ENCODE measurements at regions not wholly inside any gene's neighbourhood (a gene's known extent, or its start where the extent isn't known, plus 50 kb on each side); places are given as distances from the start of the nearest gene placed in this dataset.
"Not testable (repeated sequence)": the region's sequence is repeated elsewhere in the genome, so short reads cannot be mapped to it uniquely, and the experiment has no call there.

- DNase-seq, result no peak
Measured at GRCh38 chr1:81738875-81739274, 61.9 kb upstream of the ADGRL2 start.

- DNase-seq, result no peak
Measured at GRCh38 chr1:81733480-81733879, 67.3 kb upstream of the ADGRL2 start.

DNA sequence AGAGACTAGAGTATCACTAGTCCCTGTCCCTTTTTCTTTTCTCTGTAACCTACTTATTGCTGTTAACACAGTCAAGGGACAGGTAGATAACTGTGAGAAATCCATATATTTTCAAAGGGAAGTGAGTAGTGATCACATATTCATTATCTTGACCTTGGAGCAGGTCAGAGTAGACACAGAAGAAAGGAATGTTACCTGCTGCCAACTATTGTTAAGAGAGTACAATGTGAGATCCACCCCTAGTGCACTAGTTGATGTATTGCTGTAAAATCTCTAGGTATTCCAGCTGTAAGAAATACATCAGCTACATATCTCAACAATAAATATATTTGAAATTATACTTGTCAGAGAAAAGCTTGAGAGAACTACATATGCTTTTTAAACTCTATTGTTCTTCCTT is 68.7 kb upstream of the ADGRL2 start:
- no peak for DNase-seq

- DNase-seq, result no peak
Measured at GRCh38 chr1:81730881-81731280, 69.9 kb upstream of the ADGRL2 start.

DNA sequence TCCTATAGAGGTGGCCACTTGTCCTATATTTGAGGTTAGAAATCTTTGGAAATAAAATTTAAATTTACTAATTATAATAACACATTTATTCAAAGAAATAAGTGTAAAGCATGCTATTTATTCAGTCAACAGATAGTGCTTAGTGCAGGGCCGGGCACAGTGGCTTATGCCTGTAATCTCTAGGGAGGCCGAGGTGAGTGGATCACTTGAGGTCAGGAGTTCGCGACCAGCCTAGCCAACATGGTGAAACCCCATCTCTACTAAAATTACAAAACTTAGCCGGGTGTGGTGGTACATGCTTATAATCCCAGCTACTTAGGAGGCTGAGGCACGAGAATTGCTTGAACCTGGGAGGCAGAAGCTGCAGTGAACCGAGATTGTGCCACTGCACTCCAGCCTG is 70.4 kb upstream of the ADGRL2 start:
- not testable (repeated sequence) for DNase-seq

DNA sequence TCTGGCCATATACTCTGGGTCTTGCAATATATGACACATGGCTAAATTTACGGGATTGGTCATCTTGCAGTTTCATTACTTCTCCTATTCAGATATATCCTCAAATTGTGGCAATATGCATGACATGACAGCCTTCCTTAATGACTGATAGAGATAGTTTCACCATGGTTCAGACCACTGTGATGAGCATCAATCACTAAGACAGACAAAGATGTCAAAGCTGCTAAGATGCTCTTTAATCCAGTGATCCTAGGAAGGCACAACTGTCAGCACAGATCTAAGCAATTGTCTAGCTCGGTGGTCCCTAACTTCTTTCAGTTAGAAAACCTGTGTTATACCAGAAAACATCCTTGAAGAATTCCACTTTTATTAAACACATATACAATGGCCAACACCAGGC is 70.9 kb upstream of the ADGRL2 start:
- DNase-seq, result no peak

GRCh38 chr1:81729239-81729638 is 71.5 kb upstream of the ADGRL2 start:
- DNase-seq, result no peak

DNA sequence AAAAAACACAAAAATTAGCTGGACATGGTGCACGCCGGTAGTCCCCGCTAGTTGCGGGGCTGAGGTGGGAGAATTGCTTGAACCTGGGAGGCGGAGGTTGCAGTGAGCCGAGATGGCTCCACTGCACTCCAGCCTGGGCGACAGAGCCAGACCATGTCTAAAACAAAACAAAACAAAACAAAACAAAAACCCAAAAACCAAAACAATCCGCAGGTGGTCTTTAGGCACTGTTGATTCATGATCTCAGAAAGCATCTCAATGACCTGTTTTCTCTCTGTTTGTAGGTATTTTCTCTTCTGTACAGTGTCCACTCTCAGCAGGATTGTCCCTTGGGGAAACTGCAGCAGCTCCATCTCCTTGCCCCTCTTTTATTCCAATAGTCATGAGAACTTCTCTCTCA is 74.9 kb upstream of the ADGRL2 start:
- no peak for DNase-seq

DNA sequence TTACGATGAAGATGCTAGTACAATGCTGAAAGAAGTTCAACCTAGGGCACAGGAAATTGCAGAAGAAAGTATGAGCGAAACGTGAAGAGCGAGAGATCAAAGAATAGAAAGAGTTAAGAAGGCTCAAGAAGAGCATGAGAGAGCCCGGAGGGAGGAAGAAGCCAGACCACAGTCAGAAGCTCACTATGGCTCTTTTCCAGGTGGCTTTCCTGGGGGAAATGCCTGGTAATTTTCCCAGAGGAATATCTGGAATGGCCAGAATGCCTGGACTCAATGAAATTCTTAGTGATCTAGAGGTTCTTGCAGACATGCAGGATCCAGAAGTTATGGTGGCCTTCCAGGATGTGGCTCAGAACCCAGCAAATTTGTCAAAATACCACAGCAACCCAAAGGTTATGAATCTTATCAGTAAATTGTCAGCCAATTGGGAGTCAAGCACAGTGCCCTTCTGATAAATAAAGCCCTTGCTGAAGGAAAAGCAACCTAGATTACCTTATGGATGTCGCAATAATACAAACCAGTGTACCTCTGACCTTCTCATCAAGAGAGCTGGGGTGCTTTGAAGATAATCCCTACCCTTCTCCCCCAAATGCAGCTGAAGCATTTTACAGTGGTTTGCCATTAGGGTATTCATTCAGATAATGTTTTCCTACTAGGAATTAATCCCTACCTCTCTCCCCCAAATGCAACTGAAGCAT is 78.0 kb upstream of the ADGRL2 start:
- DNase-seq, result not testable (repeated sequence)

- DNase-seq, result not testable (repeated sequence)
Measured at GRCh38 chr1:81720256-81720655, 80.5 kb upstream of the ADGRL2 start.

DNA sequence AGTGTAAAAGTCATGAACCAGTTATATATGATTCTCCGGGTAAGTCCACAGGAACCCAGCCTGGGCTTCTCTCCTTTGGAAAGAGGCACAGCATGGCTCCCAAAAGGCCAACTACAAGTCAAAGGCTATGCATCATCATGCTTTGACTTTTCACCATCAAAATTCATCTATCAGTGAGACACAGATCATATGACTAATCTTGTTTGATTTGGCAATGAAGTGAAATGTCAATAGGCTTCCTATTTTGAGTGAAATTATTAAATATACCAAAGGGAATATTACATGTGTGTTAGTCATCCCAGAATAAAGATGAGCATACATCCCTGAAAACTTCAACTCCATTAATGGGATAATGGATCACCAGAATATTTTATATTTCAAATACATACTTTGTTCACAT is 83.5 kb upstream of the ADGRL2 start:
- DNase-seq, result no peak

GRCh38 chr1:81715391-81715790 is 85.3 kb upstream of the ADGRL2 start:
- DNase-seq, result no peak

DNA sequence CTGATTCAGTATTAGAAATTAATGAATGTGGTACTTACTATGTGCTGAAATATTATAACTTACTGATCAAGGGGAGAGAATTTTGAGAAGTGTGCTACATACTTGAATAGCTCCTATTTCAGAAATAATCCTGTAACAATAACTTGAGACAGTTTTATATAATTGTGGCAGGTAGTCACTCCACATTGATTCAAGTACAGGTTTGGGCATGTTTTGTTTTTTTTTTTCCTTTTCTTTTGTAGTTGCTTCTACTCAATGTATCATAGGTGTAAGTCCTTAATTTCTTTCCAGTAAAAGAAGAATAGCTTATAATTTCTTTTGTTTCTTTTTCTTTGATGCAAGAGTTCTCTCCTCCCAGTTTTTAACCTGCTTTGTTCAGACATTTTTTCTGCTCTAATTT is 86.1 kb upstream of the ADGRL2 start:
- no peak for DNase-seq

DNA sequence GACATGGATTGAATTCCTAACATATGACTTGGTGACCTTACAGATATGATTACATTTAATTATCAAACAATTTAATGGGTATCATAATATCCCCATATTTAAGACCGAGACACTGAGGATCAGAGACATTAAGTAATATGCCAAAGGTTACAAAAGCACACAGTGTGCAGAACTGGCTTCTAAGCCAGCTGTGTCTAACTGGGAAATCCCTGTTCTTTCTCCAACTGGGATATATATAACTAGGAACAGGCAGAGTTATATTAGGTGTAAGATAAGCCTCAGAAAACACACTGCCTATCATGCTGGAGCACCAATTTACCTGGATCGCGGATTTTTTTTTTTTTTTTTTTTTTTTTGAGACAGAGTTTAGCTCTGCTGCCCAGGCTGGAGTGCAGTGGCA is 88.3 kb upstream of the ADGRL2 start:
- no peak for DNase-seq

- DNase-seq, result no peak
Measured at GRCh38 chr1:81710857-81711256, 89.9 kb upstream of the ADGRL2 start.

- no peak for DNase-seq
Measured at GRCh38 chr1:81708250-81708649, 92.5 kb upstream of the ADGRL2 start.

- no peak for DNase-seq
Measured at GRCh38 chr1:81706650-81707435, 93.9 kb upstream of the ADGRL2 start.

DNA sequence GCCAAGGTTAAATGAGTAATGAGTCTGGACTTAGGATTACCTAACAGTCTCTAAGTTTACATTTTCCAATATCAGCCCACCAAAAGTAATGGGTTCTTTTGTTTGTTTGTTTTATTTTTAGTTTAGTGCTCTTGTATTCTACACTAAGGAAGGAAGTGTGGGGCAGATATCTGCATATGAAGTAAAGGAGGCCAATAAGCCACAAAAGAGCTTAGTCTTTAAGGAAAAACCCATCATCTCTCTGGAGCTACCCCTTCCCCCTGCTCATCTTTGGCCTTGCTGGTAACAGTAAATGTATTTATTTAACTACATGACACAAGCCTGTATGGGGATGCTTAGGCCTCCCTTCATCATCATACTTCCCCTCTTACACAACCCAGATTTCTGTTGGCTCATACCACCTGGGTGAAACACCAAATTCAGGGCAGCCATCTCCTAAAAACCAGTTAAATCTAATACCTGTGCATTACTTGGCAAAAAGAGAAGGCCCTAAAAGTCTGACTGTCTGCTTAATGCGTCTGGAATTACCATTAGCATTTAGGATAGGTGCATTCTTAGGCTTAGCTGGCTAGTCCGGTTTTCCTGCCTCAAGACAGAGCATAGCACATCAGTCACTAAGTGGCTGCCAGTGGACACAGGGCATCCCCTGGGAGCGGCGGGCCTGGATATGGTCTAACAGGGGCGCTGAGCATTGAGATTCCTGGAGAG is 96.8 kb upstream of the ADGRL2 start:
- no peak for DNase-seq

- DNase-seq, result no peak
Measured at GRCh38 chr1:81703391-81703755, 97.4 kb upstream of the ADGRL2 start.

- DNase-seq, result no peak
Measured at GRCh38 chr1:81702903-81703302, 97.8 kb upstream of the ADGRL2 start.

GRCh38 chr1:81702079-81702715 is 98.5 kb upstream of the ADGRL2 start:
- DNase-seq, result no peak

GRCh38 chr1:81700728-81701470 is 99.8 kb upstream of the ADGRL2 start:
- no peak for DNase-seq

DNA sequence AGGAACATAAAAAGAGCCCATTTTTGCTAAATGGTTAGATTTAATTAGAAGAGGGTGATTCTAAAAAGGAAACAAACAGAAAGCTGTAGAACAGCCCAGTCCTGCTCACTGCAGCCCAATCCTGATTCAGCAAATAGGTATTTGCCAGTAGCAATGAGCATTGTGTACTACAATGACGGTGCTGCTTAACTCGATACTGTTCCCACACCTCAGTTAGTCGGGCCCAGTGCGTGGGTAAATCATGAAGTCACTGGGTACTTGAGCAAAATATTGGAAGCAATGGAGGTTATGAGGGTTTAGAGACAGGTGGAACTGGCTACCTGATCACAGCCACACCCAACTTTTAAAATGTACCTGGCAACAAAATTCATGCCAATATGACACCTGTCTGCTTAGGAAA is 101.5 kb upstream of the ADGRL2 start:
- DNase-seq, result no peak

Data from right hindlimb (tissue), 1 donor.